HL-60 (cell line): ENCODE measurements at regions not wholly inside any gene's neighbourhood (a gene's known extent, or its start where the extent isn't known, plus 50 kb on each side); places are given as distances from the start of the nearest gene placed in this dataset.

ENCODE experiments used
- DNase-seq, 2 experiments: peaks; one replicate each; pipeline ENCODE4 v3.0.0-alpha.2; 2010 to 2020; ENCODE audit warnings: low read depth in 1 of 2, low spot score in 1 of 2
- H3K27ac ChIP-seq: fragments of 250-450 bp; sonication (Bioruptor Pico); replicated peaks from 2 replicates; pipeline ENCODE4 v1.5.1; 2020; ENCODE audit warnings: mild to moderate bottlenecking, moderate library complexity
- H3K27me3 ChIP-seq: fragments of 250-450 bp; sonication (Bioruptor Pico); 2 replicates; pipeline ENCODE4 v1.5.1; 2021; ENCODE audit warnings: mild to moderate bottlenecking, moderate library complexity; ENCODE audit not compliant: insufficient read depth, poor library complexity, severe bottlenecking
- H3K4me3 ChIP-seq: replicated peaks from 2 replicates; pipeline ENCODE4 v1.5.1; 2011; ENCODE audit warnings: mild to moderate bottlenecking, control low read depth, low read length; ENCODE audit not compliant: insufficient read depth
- GABPA ChIP-seq: IDR thresholded peaks from 2 replicates; pipeline ENCODE4 v1.6.1; 2012; ENCODE audit warnings: low read depth
- POLR2AphosphoS5 ChIP-seq: IDR thresholded peaks from 2 replicates; pipeline ENCODE4 v1.6.1; 2012; ENCODE audit warnings: low read depth
- SPI1 ChIP-seq: IDR thresholded peaks from 2 replicates; pipeline ENCODE4 v1.6.1; 2012; ENCODE audit warnings: low read depth, mild to moderate bottlenecking, borderline replicate concordance
- TF ChIP-seq, protein P1 (sequence below): IDR thresholded peaks from 2 replicates; pipeline ENCODE4 v1.6.1; 2012; ENCODE audit warnings: low read depth; ENCODE audit not compliant: insufficient replicate concordance
- TF ChIP-seq, protein P2 (sequence below): IDR thresholded peaks from one replicate; pipeline ENCODE4 v1.5.1; 2011; ENCODE audit warnings: low read length, control low read depth, inconsistent platforms; ENCODE audit not compliant: insufficient read depth

DNA sequence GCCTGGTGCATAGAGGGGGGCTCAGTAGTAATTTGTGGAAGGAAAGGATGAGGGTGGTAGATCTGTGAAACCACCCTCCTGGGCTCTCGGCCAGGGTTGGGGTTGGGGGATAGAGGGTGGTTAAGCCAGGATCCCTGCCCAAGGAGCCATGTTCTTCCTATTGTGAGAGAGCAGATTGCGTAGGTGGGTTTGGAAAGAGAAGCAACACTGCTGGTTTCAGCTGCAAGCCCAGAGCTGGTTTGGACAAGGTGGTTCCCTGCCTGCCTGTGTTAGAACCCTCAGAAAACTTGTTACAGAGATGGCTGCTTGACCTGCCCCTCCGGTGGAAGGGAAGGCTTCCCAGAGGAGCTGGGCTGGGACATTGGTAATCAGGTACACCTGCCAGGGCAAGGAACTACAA, 131.2 kb upstream of the HAND1 start:
- DNase-seq: no peak
- TF ChIP-seq GABPA (no peak), POLR2AphosphoS5 (no peak), SPI1 (no peak)
- TF ChIP-seq, protein P1, sequence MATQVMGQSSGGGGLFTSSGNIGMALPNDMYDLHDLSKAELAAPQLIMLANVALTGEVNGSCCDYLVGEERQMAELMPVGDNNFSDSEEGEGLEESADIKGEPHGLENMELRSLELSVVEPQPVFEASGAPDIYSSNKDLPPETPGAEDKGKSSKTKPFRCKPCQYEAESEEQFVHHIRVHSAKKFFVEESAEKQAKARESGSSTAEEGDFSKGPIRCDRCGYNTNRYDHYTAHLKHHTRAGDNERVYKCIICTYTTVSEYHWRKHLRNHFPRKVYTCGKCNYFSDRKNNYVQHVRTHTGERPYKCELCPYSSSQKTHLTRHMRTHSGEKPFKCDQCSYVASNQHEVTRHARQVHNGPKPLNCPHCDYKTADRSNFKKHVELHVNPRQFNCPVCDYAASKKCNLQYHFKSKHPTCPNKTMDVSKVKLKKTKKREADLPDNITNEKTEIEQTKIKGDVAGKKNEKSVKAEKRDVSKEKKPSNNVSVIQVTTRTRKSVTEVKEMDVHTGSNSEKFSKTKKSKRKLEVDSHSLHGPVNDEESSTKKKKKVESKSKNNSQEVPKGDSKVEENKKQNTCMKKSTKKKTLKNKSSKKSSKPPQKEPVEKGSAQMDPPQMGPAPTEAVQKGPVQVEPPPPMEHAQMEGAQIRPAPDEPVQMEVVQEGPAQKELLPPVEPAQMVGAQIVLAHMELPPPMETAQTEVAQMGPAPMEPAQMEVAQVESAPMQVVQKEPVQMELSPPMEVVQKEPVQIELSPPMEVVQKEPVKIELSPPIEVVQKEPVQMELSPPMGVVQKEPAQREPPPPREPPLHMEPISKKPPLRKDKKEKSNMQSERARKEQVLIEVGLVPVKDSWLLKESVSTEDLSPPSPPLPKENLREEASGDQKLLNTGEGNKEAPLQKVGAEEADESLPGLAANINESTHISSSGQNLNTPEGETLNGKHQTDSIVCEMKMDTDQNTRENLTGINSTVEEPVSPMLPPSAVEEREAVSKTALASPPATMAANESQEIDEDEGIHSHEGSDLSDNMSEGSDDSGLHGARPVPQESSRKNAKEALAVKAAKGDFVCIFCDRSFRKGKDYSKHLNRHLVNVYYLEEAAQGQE: no peak
- TF ChIP-seq, protein P2, sequence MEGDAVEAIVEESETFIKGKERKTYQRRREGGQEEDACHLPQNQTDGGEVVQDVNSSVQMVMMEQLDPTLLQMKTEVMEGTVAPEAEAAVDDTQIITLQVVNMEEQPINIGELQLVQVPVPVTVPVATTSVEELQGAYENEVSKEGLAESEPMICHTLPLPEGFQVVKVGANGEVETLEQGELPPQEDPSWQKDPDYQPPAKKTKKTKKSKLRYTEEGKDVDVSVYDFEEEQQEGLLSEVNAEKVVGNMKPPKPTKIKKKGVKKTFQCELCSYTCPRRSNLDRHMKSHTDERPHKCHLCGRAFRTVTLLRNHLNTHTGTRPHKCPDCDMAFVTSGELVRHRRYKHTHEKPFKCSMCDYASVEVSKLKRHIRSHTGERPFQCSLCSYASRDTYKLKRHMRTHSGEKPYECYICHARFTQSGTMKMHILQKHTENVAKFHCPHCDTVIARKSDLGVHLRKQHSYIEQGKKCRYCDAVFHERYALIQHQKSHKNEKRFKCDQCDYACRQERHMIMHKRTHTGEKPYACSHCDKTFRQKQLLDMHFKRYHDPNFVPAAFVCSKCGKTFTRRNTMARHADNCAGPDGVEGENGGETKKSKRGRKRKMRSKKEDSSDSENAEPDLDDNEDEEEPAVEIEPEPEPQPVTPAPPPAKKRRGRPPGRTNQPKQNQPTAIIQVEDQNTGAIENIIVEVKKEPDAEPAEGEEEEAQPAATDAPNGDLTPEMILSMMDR: no peak
- H3K4me3 ChIP-seq: no peak overlapping the region
- H3K27me3 ChIP-seq: peaks cover 37% of the 10 kb centered on the region
- H3K27ac ChIP-seq: no peak overlapping the region

DNA sequence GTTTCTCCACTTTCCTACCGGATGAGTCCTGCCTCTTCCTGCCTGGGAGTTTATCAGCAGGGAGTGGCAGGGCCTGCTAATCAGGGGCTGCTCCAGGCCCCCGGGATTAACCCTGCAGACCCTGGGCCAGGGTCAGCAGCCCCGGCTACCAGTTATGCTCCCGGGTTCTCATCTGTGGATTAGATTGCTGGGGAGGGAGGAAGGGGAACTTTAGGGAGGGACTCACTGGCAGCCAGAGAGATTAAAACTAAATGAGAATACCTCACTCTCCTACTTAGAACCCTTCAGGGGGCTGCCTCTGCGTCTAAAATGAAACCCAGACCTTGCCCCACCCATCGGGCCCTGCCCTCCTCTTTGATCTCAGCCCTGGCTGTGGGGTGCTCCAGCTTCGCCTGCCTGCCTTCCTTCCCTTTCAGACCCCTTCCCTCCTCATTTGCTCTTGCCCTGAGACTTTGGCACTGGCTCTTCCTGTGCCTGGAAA, 130.5 kb upstream of the HAND1 start:
- no peak overlapping the region for H3K27ac ChIP-seq
- DNase-seq: no peak
- TF ChIP-seq, protein P2: no peak
- TF ChIP-seq SPI1 (no peak), POLR2AphosphoS5 (no peak)
- TF ChIP-seq, protein P1: no peak

DNA sequence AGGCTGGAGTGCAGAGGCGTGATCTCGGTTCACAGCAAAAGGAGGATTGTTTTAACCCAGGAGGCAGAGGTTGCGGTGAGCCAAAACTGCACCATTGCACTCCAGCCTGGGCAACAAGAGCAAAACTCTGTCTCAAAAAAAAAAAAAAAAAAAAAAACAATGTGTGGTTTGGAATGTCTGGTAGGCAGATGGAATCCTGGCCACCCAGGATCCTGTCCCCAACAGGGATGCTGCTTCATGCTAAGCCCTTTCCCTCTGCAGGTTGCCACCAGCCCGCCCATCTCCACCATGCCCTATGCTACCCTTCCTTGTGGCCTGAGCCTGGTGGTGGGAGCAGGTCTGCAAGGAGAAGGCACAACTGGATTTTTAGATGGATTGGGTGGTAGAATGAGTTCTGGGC, 129.7 kb upstream of the HAND1 start:
- TF ChIP-seq, protein P2: no peak
- TF ChIP-seq, protein P1: no peak
- TF ChIP-seq GABPA (no peak), SPI1 (no peak), POLR2AphosphoS5 (no peak)
- Histone ChIP-seq H3K4me3 (no peak overlapping the region), H3K27ac (no peak overlapping the region), H3K27me3 (peaks cover 39% of the 10 kb centered on the region)
- DNase-seq: no peak

More for the DNA sequence above, 130.5 kb upstream of the HAND1 start:
- peaks cover 40% of the 10 kb centered on the region for H3K27me3 ChIP-seq
- H3K4me3 ChIP-seq: no peak overlapping the region
